HPDE6-E6E7 (cell line): ENCODE measurements at regions not wholly inside any gene's neighbourhood (a gene's known extent, or its start where the extent isn't known, plus 50 kb on each side); places are given as distances from the start of the nearest gene placed in this dataset.

Experiments
- DNase-seq: peaks from one replicate; pipeline ENCODE4 v3.0.0; 2011; ENCODE audit warnings: missing footprints; ENCODE audit errors: extremely low spot score

GRCh38 chr15:62544446-62544845, 379.4 kb upstream of the C2CD4B start:
- no peak for DNase-seq

GRCh38 chr15:62545467-62546227, 380.6 kb upstream of the C2CD4B start:
- DNase-seq, result no peak

- no peak for DNase-seq
These were observed 381.5 kb upstream of the C2CD4B start for GRCh38 chr15:62546628-62547027.

GRCh38 chr15:62547584-62547983, 382.5 kb upstream of the C2CD4B start:
- DNase-seq, result no peak

DNA sequence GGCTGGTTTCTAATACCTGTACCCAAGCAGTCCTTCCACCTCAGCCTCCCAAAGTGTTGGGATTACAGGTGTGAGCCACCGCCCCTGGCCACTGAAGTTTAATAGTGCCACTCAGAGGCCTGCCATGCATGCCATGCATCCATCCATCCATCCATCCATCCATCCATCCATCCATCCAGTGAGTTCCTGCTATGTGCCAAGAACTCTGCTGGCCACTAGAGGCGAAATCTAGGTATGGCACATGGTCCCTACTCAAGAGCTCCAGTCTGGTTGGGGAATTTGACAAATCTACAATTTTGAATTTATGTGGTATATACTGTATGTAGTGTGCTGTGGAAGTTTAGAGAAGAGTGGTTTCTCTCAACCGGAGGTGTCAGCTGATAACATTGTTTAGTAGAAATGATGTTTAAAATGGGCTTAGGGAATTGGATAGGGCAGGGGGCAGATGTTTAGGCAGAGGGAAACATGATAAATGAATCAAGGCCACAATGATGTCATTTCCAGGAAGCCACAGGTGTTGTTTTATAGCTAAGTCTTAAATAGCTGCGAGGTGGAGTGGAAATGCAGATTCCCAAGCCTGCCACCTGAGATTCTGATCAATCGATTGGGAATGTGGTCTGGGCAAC, 384.4 kb upstream of the C2CD4B start:
- no peak for DNase-seq

DNA sequence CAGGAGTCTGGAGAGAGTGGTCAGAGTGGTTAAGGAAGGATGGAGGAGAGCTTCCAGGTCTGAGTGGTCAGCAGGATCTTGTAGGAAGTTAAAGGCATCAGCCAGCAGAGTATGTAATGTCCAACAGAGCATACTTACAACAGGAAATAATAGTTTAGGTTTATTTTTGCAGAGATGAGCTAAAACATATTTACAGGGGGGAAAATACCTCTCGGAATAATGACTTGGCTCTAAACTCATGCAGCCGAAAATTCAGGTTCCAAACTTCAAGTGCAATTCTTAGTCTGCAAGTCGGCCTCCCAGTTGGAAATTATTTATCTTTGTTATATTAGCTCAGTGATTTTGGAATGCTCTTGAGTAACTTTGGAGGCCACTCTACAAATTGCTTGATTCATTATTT, 385.0 kb upstream of the C2CD4B start:
- DNase-seq, result no peak

- DNase-seq, result no peak
These were observed 387.4 kb upstream of the C2CD4B start for GRCh38 chr15:62552444-62552843.

- DNase-seq, result no peak
These were observed 389.0 kb upstream of the C2CD4B start for GRCh38 chr15:62553911-62554563.

DNA sequence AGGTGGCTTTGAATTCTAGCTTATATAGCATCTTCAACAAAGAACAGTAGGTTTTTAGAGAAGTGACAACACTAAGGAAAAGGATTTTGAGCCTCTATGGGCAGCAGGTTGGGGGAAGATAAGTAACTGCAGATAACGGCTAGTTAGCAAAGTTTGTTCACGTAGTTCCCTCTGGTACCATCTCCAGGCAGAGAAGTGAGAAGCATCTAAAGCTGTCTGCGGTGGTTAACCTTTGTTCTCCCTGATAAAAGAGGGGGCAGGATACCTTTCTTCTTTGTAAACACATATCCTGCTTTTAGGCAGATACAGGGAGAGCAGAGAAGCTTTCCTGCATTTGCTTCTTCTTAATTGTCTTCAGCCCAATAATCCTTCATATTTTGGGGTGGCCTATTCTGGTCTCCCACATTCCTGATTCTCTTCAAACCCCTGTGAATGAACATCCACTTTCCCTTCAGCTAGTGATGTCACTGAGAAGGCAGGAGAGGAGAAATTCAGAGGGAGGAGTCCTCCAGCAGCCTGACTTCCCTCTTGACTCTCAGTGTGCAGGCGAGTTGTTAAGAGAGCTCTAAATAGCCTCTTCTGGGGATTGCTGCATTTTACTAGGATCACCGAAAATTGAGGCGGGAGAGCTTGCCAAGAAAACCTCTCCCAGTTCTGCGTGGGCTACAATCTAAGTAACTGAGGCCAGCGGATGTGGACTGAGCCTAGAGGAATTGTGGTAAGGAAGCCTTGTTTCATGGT, 393.7 kb upstream of the C2CD4B start:
- no peak for DNase-seq

- DNase-seq, result no peak
These were observed 394.3 kb upstream of the C2CD4B start for GRCh38 chr15:62559381-62559733.

DNA sequence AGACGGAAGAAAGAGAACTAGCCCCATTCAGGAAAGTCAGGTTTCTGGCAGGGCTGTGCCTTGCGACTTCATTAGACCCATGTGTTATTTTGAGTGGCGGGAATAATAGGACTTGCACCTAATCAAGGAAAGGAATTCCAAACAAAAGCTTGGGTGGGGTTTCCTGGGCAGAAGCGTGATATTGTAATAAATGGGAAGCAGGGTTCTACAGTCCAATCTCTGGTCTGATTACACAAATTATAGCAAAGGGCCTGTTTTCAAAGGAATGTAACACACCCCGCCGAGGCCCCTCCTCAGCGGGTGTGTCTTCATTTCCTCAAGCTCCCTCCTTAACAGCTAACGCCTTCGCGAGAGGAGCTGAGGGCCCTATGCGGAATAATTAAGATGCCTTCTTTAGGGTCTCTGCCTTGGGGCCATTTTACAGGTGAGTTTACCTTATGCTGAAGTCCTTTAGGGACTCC, 396.0 kb upstream of the C2CD4B start:
- DNase-seq, result no peak

DNA sequence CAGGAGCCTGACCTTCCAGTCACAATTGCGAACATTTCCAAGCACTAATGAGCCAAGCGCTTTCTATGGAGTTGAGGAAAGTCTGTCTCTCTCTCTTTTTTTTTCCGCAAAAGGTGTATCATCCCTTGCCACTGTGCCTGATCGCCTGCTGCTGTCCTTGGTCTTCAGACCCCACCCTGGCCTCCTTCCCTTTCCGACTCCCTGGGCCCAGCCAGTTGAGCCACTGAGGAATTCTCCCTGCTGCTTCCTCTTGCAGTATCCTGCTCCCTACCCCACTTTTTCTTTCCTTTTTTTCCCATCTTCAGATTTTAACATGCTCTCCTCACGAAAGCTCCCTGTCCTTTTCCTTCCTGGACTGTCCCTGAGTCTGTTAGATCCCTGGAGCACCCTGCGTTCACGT, 396.5 kb upstream of the C2CD4B start:
- no peak for DNase-seq

- DNase-seq, result no peak
These were observed 400.0 kb upstream of the C2CD4B start for GRCh38 chr15:62564886-62565633.

- DNase-seq, result no peak
These were observed 400.5 kb upstream of the C2CD4B start for GRCh38 chr15:62565634-62566026.

GRCh38 chr15:62566248-62566647, 401.2 kb upstream of the C2CD4B start:
- DNase-seq, result no peak

DNA sequence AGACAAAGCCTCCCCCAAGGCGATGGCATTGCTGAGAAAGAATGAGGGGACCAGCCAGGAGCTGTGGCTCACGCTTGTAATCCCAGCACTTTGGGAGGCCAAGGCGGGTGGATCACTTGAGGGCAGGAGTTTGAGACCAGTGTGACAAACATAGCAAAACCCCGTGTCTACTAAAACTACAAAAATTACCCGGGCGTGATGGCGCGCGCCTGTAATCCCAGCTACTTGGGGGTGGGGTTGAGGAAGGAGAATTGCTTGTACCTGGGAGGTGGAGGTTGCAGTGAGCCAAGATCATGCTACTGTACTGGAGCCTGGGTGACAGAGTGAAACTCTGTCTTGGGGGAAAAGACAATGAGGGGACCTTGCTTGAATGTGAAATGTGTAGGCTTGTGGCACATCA, 402.4 kb upstream of the C2CD4B start:
- no peak for DNase-seq

DNA sequence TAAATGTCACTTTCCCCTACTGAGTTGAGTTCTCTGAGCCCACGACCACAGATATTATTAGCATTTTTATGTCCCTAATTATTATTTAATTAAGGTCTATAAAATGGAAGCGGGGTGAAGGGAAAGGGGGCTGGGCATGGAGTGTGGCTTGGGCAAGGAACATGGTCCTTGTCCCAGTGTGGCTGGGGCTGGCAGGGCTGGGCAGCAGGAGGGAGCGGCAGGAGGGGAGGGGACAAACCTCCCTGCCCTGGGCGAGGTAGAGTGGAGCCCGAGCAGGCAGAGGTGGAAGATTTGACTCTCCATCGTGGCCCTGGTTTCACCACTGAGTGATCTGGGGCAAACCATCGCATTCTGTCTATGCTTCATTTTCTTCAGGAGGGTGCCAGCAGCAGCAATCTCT, 402.9 kb upstream of the C2CD4B start:
- no peak for DNase-seq

GRCh38 chr15:62568702-62569101, 403.6 kb upstream of the C2CD4B start:
- no peak for DNase-seq

GRCh38 chr15:62569460-62570404, 404.6 kb upstream of the C2CD4B start:
- DNase-seq, result no peak

- no peak for DNase-seq
These were observed 405.3 kb upstream of the C2CD4B start for GRCh38 chr15:62570405-62570783.

DNA sequence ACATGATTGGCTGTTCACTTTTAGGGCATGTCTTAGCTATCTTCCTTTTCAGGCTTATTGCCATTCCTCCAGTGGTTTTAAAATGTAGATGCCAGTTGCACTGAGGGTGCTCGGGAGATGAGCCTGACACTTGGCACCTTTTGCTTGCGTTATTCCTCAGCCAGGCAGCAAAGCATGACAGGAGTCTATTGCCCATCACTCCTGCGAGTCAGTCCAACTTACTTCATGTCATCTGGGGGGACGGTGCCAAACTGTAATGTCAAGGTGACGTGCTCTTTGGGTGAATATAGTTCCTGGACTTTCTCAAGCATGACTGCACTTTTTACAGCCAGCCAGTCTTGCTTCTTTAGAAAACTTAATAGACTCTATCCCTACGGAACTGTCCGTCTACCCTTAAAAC, 406.0 kb upstream of the C2CD4B start:
- no peak for DNase-seq
